ENCODE measurements at regions not wholly inside any gene's neighbourhood (a gene's known extent, or its start where the extent isn't known, plus 50 kb on each side); places are given as distances from the start of the nearest gene placed in this dataset.

GRCh38 chr2:57862727-57863126, 183.9 kb upstream of the VRK2 start:
- H3K36me3 ChIP-seq, result no peaks in the 10 kb centered on the region
- H3K9me3 ChIP-seq, result no peaks in the 10 kb centered on the region
- no peak overlapping the region for H3K4me3 ChIP-seq
- TF ChIP-seq EP300 (IDR thresholded peaks at IDR 0.05) (no peak), CTCF (IDR thresholded peaks at IDR 0.05) (no peak), POLR2A (IDR thresholded peaks at IDR 0.05) (no peak)
- no peaks in the 10 kb centered on the region for H3K4me1 ChIP-seq
- no peak overlapping the region for H3K27ac ChIP-seq
- H3K27me3 ChIP-seq, result no peaks in the 10 kb centered on the region
- no peak for DNase-seq (ENCODE audit: low spot score in 2 of 2)

- TF ChIP-seq POLR2A (IDR thresholded peaks at IDR 0.05) (no peak), EP300 (IDR thresholded peaks at IDR 0.05) (no peak), CTCF (IDR thresholded peaks at IDR 0.05) (no peak)
- H3K27me3 ChIP-seq, result no peaks in the 10 kb centered on the region
- 93 to 94% methylated on average over 2 of the region's 2 CpGs for WGBS, 2 donors
These were observed 181.7 kb upstream of the VRK2 start for GRCh38 chr2:57864926-57865325.

GRCh38 chr2:57867730-57868129, 178.9 kb upstream of the VRK2 start:
- TF ChIP-seq POLR2A (IDR thresholded peaks at IDR 0.05) (no peak), CTCF (IDR thresholded peaks at IDR 0.05) (no peak), EP300 (IDR thresholded peaks at IDR 0.05) (no peak)
- Histone ChIP-seq H3K27ac (no peak overlapping the region), H3K4me3 (no peak overlapping the region), H3K36me3 (no peaks in the 10 kb centered on the region), H3K27me3 (no peaks in the 10 kb centered on the region), H3K9me3 (no peaks in the 10 kb centered on the region), H3K4me1 (no peaks in the 10 kb centered on the region)
- no peak for DNase-seq (ENCODE audit: low spot score in 2 of 2)
- WGBS, 2 donors, result 85 to 88% methylated on average over 3 of the region's 3 CpGs

More at GRCh38 chr2:57864926-57865325, 181.7 kb upstream of the VRK2 start:
- Histone ChIP-seq H3K27ac (no peak overlapping the region), H3K36me3 (no peaks in the 10 kb centered on the region), H3K4me1 (no peaks in the 10 kb centered on the region), H3K4me3 (no peak overlapping the region), H3K9me3 (no peaks in the 10 kb centered on the region)
- DNase-seq (ENCODE audit: low spot score in 2 of 2), result no peak

- no peak overlapping the region for H3K27ac ChIP-seq
- no peaks in the 10 kb centered on the region for H3K9me3 ChIP-seq
- DNase-seq (ENCODE audit: low spot score in 2 of 2), result no peak
- no peaks in the 10 kb centered on the region for H3K4me1 ChIP-seq
- no peak overlapping the region for H3K4me3 ChIP-seq
- no peaks in the 10 kb centered on the region for H3K36me3 ChIP-seq
- TF ChIP-seq CTCF (IDR thresholded peaks at IDR 0.05) (no peak), POLR2A (IDR thresholded peaks at IDR 0.05) (no peak), EP300 (IDR thresholded peaks at IDR 0.05) (no peak)
- no peaks in the 10 kb centered on the region for H3K27me3 ChIP-seq
These were observed 177.9 kb upstream of the VRK2 start for GRCh38 chr2:57868619-57869139.

GRCh38 chr2:57869758-57870344, 176.8 kb upstream of the VRK2 start:
- no peak overlapping the region for H3K4me3 ChIP-seq
- H3K27ac ChIP-seq, result no peak overlapping the region
- no peaks in the 10 kb centered on the region for H3K9me3 ChIP-seq
- 82% methylated on average over 12 of the region's 12 CpGs for WGBS, 2 donors
- H3K36me3 ChIP-seq, result no peaks in the 10 kb centered on the region
- no peaks in the 10 kb centered on the region for H3K27me3 ChIP-seq
- no peak for DNase-seq (ENCODE audit: low spot score in 2 of 2)
- no peaks in the 10 kb centered on the region for H3K4me1 ChIP-seq
- TF ChIP-seq CTCF (IDR thresholded peaks at IDR 0.05) (no peak), POLR2A (IDR thresholded peaks at IDR 0.05) (no peak), EP300 (IDR thresholded peaks at IDR 0.05) (no peak)

All from tibial nerve (tissue), 4 donors.